Astrocyte (in vitro differentiated cells and primary cell): ENCODE measurements at regions not wholly inside any gene's neighbourhood (a gene's known extent, or its start where the extent isn't known, plus 50 kb on each side); places are given as distances from the start of the nearest gene placed in this dataset.
A peak's percentile ranks its signal among the peaks of the same experiment; 100 is the strongest.

Experiments used
- DNase-seq: peaks from one replicate; pipeline ENCODE4 v3.0.0-alpha.2; 2010; ENCODE audit warnings: low read depth
- FAIRE-seq: peaks from 2 replicates; lab custom pipeline; 2011; peaks lifted over from hg19 to GRCh38; lab: Jason Lieb, UNC
- H2AFZ ChIP-seq: 2 replicates; pipeline ENCODE4 v1.6.0; 2012; ENCODE audit warnings: low read depth, low read length, inconsistent platforms
- H3K27ac ChIP-seq: 2 replicates; pipeline ENCODE4 v1.5.1; 2011; ENCODE audit warnings: low read depth, low read length, inconsistent platforms
- H3K27me3 ChIP-seq: 2 replicates; pipeline ENCODE4 v1.6.0; 2011; ENCODE audit warnings: low read length, inconsistent platforms; ENCODE audit not compliant: insufficient read depth
- H3K36me3 ChIP-seq: 2 replicates; pipeline ENCODE4 v1.5.1; 2011; ENCODE audit warnings: low read length, inconsistent platforms; ENCODE audit not compliant: insufficient read depth
- H3K4me1 ChIP-seq: 2 replicates; pipeline ENCODE4 v1.5.1; 2011; ENCODE audit warnings: low read length, inconsistent platforms; ENCODE audit not compliant: insufficient read depth
- H3K4me2 ChIP-seq: 2 replicates; pipeline ENCODE4 v1.6.0; 2012; ENCODE audit warnings: low read length, inconsistent platforms
- H3K4me3 ChIP-seq: 2 replicates; pipeline ENCODE4 v1.5.1; 2011; ENCODE audit warnings: low read depth, mild to moderate bottlenecking, low read length, inconsistent platforms; ENCODE audit not compliant: insufficient read depth
- H3K79me2 ChIP-seq: 2 replicates; pipeline ENCODE4 v1.6.0; 2012; ENCODE audit warnings: mild to moderate bottlenecking, low read length, inconsistent platforms; ENCODE audit not compliant: insufficient read depth
- H3K9ac ChIP-seq: 2 replicates; pipeline ENCODE4 v1.6.0; 2012; ENCODE audit warnings: mild to moderate bottlenecking, low read length, inconsistent platforms
- H3K9me3 ChIP-seq: 2 replicates; pipeline ENCODE4 v1.5.1; 2012; ENCODE audit warnings: low read depth, mild to moderate bottlenecking, low read length, inconsistent platforms; ENCODE audit not compliant: insufficient read depth
- H4K20me1 ChIP-seq: 2 replicates; pipeline ENCODE4 v1.6.0; 2012; ENCODE audit warnings: low read length, inconsistent platforms; ENCODE audit not compliant: insufficient read depth
- H3K27ac Mint-ChIP-seq: one replicate; pipeline ENCODE4 v1.8.0; 2021; ENCODE audit warnings: mild to moderate bottlenecking, mixed read lengths; ENCODE audit not compliant: unreplicated experiment
- H3K27me3 Mint-ChIP-seq: one replicate; pipeline ENCODE4 v1.8.0; 2021; ENCODE audit warnings: low read depth, mixed read lengths; ENCODE audit not compliant: unreplicated experiment
- H3K36me3 Mint-ChIP-seq: one replicate; pipeline ENCODE4 v1.8.0; 2021; ENCODE audit warnings: low read depth, mixed read lengths; ENCODE audit not compliant: unreplicated experiment
- H3K4me1 Mint-ChIP-seq: one replicate; pipeline ENCODE4 v1.8.0; 2021; ENCODE audit warnings: low read depth, mixed read lengths; ENCODE audit not compliant: unreplicated experiment
- H3K4me3 Mint-ChIP-seq: one replicate; pipeline ENCODE4 v1.8.0; 2021; ENCODE audit warnings: mild to moderate bottlenecking, moderate library complexity, mixed read lengths; ENCODE audit not compliant: unreplicated experiment
- H3K9me3 Mint-ChIP-seq: one replicate; pipeline ENCODE4 v1.8.0; 2021; ENCODE audit warnings: mild to moderate bottlenecking, mixed read lengths; ENCODE audit not compliant: unreplicated experiment
- CTCF ChIP-seq: IDR thresholded peaks from 2 replicates; pipeline ENCODE4 v1.5.1; 2011; ENCODE audit warnings: low read depth, mild to moderate bottlenecking, inconsistent platforms, low read length, moderate library complexity; ENCODE audit not compliant: insufficient read depth
- EZH2 ChIP-seq: IDR thresholded peaks from 2 replicates; pipeline ENCODE4 v1.6.1; 2012; ENCODE audit warnings: mild to moderate bottlenecking, low read length, inconsistent platforms; ENCODE audit not compliant: insufficient read depth

- Mint-ChIP-seq H3K9me3 (no peaks in the 10 kb centered on the region), H3K27ac (no peak overlapping the region), H3K4me1 (peaks cover 6% of the 10 kb centered on the region), H3K36me3 (no peaks in the 10 kb centered on the region), H3K27me3 (peaks cover 15% of the 10 kb centered on the region), H3K4me3 (no peak overlapping the region)
- TF ChIP-seq EZH2 (no peak), CTCF (no peak)
- H3K4me1 ChIP-seq: peaks cover 11% of the 10 kb centered on the region
- no peak overlapping the region for H3K27ac ChIP-seq
- DNase-seq: peak; percentile 37
- H3K4me3 ChIP-seq: no peak overlapping the region
- H3K4me2 ChIP-seq: no peak overlapping the region
- FAIRE-seq: peak; percentile 20
- H2AFZ ChIP-seq: no peak overlapping the region
- no peaks in the 10 kb centered on the region for H4K20me1 ChIP-seq
- H3K9ac ChIP-seq: no peak overlapping the region
- no peaks in the 10 kb centered on the region for H3K79me2 ChIP-seq
- no peaks in the 10 kb centered on the region for H3K9me3 ChIP-seq
- H3K27me3 ChIP-seq: no peaks in the 10 kb centered on the region
- H3K36me3 ChIP-seq: no peaks in the 10 kb centered on the region
Observed at GRCh38 chrX:120797188-120797851, 78.3 kb downstream of the CT47B1 start.

- peak; percentile 60 for DNase-seq
- H3K4me3 Mint-ChIP-seq: no peak overlapping the region
- H3K27me3 Mint-ChIP-seq: peaks cover 8% of the 10 kb centered on the region
- no peak overlapping the region for H3K9ac ChIP-seq
- no peaks in the 10 kb centered on the region for H4K20me1 ChIP-seq
- H3K27ac ChIP-seq: no peak overlapping the region
- H3K36me3 Mint-ChIP-seq: no peaks in the 10 kb centered on the region
- no peaks in the 10 kb centered on the region for H3K36me3 ChIP-seq
- no peak overlapping the region for H2AFZ ChIP-seq
- no peaks in the 10 kb centered on the region for H3K9me3 ChIP-seq
- FAIRE-seq: peak; percentile 94
- H3K4me1 Mint-ChIP-seq: peaks cover 7% of the 10 kb centered on the region
- no peak for TF ChIP-seq CTCF
- TF ChIP-seq EZH2: no peak
- H3K9me3 Mint-ChIP-seq: no peaks in the 10 kb centered on the region
- no peaks in the 10 kb centered on the region for H3K79me2 ChIP-seq
- no peak overlapping the region for H3K4me2 ChIP-seq
- no peaks in the 10 kb centered on the region for H3K27me3 ChIP-seq
- peaks cover 16% of the 10 kb centered on the region for H3K4me1 ChIP-seq
- no peak overlapping the region for H3K4me3 ChIP-seq
- no peak overlapping the region for H3K27ac Mint-ChIP-seq
Observed at GRCh38 chrX:120795301-120795700, 80.4 kb downstream of the CT47B1 start.

- Histone ChIP-seq H3K4me3 (no peak overlapping the region), H2AFZ (peak overlapping the region; percentile 27), H4K20me1 (no peaks in the 10 kb centered on the region), H3K4me2 (peak overlapping the region; percentile 41), H3K4me1 (peaks cover 16% of the 10 kb centered on the region), H3K36me3 (no peaks in the 10 kb centered on the region), H3K27me3 (no peaks in the 10 kb centered on the region), H3K9ac (no peak overlapping the region), H3K27ac (no peak overlapping the region), H3K79me2 (no peaks in the 10 kb centered on the region), H3K9me3 (no peaks in the 10 kb centered on the region)
- FAIRE-seq (peak; percentile 13), DNase-seq (peak; percentile 53)
- TF ChIP-seq EZH2 (no peak), CTCF (no peak)
- peaks cover 6% of the 10 kb centered on the region for H3K27me3 Mint-ChIP-seq
- H3K27ac Mint-ChIP-seq: no peak overlapping the region
- H3K36me3 Mint-ChIP-seq: no peaks in the 10 kb centered on the region
- no peaks in the 10 kb centered on the region for H3K9me3 Mint-ChIP-seq
- peaks cover 9% of the 10 kb centered on the region for H3K4me1 Mint-ChIP-seq
- H3K4me3 Mint-ChIP-seq: no peak overlapping the region
Observed at GRCh38 chrX:120794525-120794975, 81.1 kb downstream of the CT47B1 start.
